Left hindlimb (tissue), 1 donor: ENCODE measurements at regions not wholly inside any gene's neighbourhood (a gene's known extent, or its start where the extent isn't known, plus 50 kb on each side); places are given as distances from the start of the nearest gene placed in this dataset.

Experiments
- DNase-seq: peaks from one replicate; pipeline ENCODE4 v3.0.0-alpha.2; 2018

- no peak for DNase-seq
These were observed 91.1 kb upstream of the CD180 start for GRCh38 chr5:67287510-67288268.

GRCh38 chr5:67286006-67286405, 89.4 kb upstream of the CD180 start:
- no peak for DNase-seq

- no peak for DNase-seq
These were observed 87.4 kb upstream of the CD180 start for GRCh38 chr5:67283988-67284487.

- DNase-seq, result no peak
These were observed 86.8 kb upstream of the CD180 start for GRCh38 chr5:67283275-67283987.

- DNase-seq, result no peak
These were observed 85.3 kb upstream of the CD180 start for GRCh38 chr5:67281874-67282273.

DNA sequence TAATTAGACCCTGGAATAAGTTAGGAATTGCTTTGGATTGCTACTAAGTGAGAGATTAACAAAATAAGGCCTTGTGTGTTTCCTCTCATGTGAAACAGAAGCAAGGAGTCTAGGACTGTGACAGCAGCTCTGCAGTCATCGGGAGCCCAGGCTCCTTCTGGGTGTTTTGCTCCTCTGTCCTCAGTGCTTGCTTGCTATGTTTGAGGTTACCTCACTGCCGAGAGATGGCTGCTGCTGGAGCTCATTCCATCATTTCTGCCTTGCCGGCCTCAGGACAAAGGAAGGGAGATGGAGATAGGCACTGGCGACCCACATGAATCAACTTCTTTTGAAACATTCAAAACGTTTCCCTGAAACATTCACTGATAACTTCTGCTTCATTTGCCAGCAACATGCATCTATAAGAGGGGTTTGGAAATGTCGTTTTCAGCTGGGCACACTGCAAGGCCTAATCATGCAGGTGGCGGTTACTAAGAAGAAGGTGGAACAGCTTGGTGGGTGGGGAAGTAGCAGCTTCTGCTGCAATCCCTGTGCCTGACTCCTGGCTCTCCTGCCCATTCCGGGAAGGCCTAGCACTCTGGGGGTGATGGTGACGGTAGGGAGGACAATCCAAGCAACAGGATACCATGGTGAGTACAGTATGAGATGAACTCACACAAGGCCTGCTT, 77.2 kb upstream of the CD180 start:
- DNase-seq, result no peak

DNA sequence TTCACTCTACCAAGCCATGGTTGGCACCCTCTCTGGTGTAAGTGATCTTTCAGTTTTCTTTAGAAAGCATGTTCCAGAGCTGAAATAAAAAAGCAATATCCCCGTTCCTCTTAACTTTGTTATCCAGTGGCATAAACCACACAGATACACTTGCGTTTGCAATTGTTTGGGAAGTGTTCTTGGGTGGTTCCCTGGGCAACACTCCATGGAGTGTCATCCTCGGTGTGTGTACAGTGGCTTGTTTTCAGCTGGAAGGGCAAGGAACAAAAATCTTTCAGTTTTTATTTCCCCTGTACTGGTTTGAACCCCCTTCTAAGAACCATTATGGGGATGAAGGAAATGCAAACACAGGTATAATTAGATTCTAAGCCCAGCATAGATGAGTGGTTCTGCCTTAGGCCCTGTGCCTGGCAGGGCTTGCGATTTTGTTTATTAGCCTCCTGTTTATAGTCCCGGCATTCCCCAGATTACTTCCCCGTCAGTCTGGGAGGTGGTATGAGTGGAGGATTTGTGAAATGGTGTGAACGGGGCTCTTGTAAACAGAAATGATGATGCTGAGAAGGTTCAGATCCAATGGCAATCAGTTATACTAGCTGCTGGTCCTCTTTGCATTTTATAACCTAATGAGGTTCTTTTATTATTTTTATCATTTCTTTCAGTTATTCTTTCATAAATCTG, 76.0 kb upstream of the CD180 start:
- DNase-seq, result no peak

GRCh38 chr5:67268231-67269021, 71.8 kb upstream of the CD180 start:
- peak; percentile 96 for DNase-seq

DNA sequence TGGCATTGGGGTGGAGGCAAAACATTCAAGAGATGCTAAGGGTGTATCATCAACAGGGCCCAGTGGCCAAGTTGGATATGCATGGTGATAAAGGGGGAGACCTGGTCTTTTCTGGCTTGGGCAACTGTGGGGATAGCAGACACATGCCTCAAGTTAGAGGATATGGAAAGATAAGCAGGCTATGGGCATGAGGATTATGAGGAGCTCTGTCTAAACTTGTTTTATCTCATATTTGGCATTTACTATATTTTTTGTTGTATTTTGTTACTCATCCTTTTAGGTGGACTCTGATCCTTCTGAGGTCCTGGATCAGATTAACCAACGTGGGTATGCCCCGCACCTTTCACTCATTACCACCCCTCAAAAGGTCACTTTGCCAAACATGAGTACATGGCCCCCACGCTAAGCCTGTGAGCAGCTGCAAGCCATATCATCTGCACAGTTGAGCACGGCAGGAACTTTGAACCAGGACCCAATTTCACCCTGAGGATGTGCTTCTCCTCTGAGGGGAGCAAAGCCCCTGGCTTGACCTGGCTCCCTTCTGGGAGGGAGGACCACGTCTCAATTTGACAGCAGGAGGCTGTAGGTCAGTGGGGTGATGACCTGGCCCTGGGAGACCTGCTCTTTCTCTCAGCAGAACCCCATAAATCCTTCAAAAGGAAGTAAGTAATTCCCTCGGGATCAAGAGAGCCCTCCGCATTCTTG, 71.1 kb upstream of the CD180 start:
- DNase-seq, result peak; percentile 62

GRCh38 chr5:67266654-67267350, 70.2 kb upstream of the CD180 start:
- DNase-seq, result no peak

GRCh38 chr5:67265951-67266350, 69.4 kb upstream of the CD180 start:
- DNase-seq, result no peak

GRCh38 chr5:67263656-67264408, 67.2 kb upstream of the CD180 start:
- DNase-seq, result no peak

DNA sequence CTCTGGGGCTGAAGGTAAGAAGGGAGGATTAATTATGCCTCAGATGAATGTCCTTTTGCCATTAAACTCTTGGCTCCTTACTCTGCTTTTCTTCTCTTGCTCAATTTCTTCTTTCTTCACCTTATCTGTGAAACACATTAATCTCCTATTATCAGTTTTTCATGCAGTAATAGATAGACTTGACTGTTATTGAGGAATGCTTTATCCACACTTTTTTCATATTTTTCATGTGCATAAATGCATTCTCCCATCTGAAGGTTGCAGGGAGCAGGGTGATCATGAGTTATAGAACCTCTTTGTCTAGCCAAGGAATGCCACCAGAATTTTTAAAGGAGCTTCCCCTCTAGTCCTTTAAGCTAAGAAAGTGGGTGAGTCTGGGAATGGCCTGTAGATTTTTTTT, 66.4 kb upstream of the CD180 start:
- DNase-seq, result no peak

DNA sequence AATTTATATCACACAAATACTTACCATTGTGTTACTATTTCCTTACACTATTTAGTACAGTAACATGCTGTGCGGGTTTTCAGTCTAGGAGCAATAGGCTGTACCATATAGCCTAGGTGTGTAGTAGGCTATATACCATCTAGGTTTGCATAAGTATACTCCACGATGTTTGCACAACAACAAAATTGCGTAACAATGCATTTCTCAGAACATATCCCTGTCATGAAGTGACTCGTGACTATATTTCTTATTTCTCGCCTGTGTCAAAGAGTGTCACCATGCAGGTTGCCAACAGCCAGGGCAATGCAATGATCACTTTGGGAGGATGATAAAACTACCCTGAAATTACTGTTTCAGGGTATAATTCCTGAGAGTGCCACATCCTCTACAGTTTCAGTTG, 65.6 kb upstream of the CD180 start:
- DNase-seq, result no peak

- DNase-seq, result no peak
These were observed 63.1 kb upstream of the CD180 start for GRCh38 chr5:67259548-67260215.

DNA sequence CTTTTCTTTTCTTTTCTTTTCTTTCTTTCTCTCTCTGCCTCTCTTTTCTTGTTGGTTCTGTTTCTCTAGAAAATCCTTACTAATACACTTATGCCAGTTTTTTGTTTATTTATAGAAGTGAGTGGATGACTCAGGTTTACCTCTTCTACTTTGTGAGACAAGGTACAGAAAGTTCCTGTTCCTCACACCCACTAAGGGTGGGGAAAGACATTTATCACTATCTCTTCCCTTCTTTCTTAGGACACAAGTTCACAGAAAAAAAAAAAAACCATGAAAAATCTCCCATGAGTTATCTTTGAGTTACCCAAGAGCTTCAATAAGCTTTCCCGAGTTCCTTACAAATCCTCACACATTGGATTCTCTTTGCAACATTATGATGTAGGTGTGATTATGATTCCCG, 60.9 kb upstream of the CD180 start:
- no peak for DNase-seq

DNA sequence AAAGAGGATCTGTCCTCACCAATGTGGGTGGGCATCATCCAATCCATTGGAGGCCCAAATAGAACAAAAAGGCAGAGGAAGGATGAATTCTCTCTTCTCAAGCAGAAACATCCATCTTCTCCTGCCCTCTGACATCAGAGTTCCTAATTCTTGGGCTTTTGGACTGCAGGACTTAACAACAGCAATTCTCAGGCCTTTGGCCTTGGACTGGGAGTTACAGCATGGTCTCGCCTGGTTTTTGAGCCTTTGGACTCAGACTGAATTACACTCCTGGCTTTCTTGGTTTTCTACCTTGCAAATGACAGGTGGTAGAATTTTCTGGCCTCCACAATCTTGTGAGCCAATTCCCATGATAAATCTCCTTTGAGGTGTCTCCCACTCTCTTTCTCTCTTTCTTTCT, 60.5 kb upstream of the CD180 start:
- no peak for DNase-seq

- no peak for DNase-seq
These were observed 59.3 kb upstream of the CD180 start for GRCh38 chr5:67255881-67256280.

GRCh38 chr5:67253911-67254310, 57.3 kb upstream of the CD180 start:
- DNase-seq, result no peak

- no peak for DNase-seq
These were observed 52.9 kb upstream of the CD180 start for GRCh38 chr5:67249590-67249895.
